ENCODE measurements at regions not wholly inside any gene's neighbourhood (a gene's known extent, or its start where the extent isn't known, plus 50 kb on each side); places are given as distances from the start of the nearest gene placed in this dataset.
"Not testable (repeated sequence)": the region's sequence is repeated elsewhere in the genome, so short reads cannot be mapped to it uniquely, and the experiment has no call there.

DNA sequence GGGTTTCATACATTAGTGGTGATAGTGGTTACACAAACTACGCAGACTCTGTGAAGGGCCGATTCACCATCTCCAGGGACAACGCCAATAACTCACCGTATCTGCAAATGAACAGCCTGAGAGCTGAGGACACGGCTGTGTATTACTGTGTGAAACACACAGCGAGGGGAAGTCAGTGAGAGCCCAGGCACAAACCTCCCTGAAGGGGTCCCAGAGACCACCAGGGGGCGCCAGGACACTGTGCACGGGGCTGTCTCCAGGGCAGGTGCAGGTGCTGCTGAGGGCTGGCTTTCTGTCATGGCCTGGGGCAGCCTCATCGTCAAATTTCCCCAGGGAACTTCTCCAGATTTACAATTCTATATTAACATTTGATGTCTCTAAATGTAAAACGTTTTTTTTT is 184.6 kb upstream of the TP53TG3C start:
- not testable (repeated sequence) for H3K27ac Mint-ChIP-seq, H3K9me3 Mint-ChIP-seq, H3K4me1 Mint-ChIP-seq, H3K27me3 Mint-ChIP-seq, H3K4me3 Mint-ChIP-seq, ATAC-seq
- DNase-seq, result peak; percentile 41 to 49

DNA sequence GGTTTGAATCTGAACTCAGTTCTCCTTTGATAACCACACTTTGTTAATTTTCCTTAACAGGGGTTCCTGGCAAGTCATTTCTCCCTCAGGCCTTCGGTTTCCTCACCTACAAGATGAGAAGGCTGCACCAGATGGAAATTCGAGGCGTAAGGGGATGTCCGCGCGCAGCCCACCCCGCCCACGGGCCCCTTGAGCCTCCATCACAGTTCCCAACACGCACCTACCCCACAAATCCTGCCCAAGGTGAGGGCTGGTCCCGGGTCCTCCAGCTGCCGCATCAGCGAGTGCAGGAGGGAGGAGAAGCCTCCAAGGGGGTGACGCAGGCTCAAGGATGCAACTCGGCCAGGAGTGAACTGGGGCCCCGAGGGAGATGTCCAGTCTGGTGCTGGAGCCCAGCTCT is 166.9 kb upstream of the TP53TG3C start:
- H3K9me3 Mint-ChIP-seq, H3K4me1 Mint-ChIP-seq, ATAC-seq, H3K27ac Mint-ChIP-seq, DNase-seq, H3K4me3 Mint-ChIP-seq, H3K27me3 Mint-ChIP-seq: not testable (repeated sequence)

DNA sequence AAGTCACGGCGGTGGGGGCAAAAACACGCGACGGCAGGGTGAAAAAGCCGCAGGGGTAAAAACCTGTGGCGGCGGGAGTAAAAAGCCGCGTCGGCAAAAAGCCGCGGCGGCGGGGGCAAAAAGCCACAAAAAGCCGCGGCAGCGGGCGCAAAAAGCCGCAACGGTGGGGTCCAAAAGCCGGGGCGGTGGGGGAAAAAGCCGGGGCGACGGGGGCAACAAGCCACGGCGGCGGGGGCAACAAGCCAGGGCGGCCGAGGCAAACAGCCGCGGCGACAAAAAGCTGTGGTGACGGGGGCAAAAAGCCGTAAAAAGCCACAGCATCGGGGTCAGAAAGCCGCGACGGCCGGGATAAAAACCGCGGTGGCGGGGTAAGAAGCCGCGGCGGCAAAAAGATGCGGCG is 166.1 kb upstream of the TP53TG3C start:
- not testable (repeated sequence) for H3K9me3 Mint-ChIP-seq, H3K27me3 Mint-ChIP-seq, H3K27ac Mint-ChIP-seq, ATAC-seq, DNase-seq, H3K4me3 Mint-ChIP-seq, H3K4me1 Mint-ChIP-seq

DNA sequence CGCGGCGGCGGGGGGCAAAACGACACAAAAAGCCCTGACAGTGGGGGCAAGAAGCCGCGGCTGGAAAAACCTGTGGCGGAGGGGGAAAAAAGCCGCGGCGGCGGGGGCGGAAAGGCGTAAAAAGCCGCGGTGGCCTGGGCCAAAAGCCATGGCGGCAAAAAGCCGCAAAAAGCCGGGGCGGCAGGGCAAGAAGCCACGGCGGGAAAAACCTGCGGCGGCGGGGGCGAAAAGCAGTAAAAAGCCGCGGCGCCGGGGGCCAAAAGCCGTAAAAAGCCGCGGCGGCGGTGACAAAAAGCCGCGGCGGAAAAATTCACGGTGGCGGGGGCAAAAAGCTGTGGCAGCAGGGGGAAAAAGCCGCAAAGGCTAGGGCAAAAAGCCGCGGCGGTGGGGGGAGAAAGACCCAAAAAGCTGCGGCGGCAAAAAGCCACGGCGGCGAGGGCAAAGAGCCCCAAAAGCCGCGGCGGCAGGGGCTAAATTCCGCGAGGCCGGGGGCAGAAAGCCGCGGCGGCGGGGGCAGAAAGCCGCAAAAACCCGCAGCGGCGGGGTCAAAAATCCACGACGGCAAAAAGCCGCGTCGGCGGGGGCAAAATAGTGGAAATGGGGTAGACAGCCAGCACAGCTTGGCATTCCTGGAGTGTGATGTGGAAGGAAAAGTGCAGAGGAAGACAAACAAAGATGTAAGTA is 165.2 kb upstream of the TP53TG3C start:
- not testable (repeated sequence) for H3K4me1 Mint-ChIP-seq, H3K27ac Mint-ChIP-seq, DNase-seq, H3K27me3 Mint-ChIP-seq, ATAC-seq, H3K9me3 Mint-ChIP-seq, H3K4me3 Mint-ChIP-seq

DNA sequence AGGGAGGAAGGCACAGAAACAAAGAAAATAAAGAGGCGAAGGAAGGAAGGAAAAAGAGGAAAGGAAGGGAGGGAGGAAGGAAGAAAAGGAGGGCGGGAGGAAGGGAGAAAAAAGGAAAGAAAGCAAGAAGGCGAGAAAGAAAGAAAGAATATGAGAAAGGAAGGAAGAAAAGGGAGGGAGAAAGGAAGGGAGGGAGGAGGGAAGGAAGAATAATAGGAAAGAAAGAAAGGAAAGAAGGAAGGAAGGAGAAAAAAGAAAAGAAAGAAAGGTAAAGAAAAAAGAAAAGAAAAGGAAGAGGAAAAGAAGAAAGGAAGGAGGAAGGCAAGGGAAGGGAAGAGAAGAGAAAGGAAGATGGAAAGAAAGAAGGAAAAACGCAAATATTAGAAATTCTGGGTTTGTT is 145.2 kb upstream of the TP53TG3C start:
- H3K27me3 Mint-ChIP-seq, H3K4me3 Mint-ChIP-seq, H3K9me3 Mint-ChIP-seq, ATAC-seq, DNase-seq, H3K4me1 Mint-ChIP-seq, H3K27ac Mint-ChIP-seq: not testable (repeated sequence)

DNA sequence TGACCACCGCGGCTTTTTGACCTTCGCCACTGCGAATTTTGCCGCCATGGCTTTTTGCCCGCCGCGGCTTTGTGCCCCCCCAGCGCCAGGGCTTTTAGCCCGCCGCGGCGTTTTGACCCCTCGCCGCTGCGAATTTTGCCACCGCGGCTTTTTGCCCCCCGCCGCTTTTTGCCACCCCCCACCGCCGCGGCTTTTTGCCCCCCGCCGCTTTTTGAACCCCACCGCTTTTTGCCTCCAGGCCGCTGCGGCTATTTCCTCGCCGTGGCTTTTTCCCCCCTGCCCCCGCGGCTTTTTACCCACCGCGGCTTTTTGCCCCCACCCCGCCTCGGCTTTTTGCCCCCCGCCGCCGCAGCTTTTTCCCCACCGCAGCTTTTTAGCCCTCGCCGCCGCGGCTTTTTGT is 134.8 kb upstream of the TP53TG3C start:
- Mint-ChIP-seq H3K4me1 (no peaks in the 10 kb centered on the region), H3K27me3 (no peaks in the 10 kb centered on the region), H3K4me3 (no peak overlapping the region), H3K27ac (no peak overlapping the region), H3K9me3 (no peaks in the 10 kb centered on the region)
- ATAC-seq, result no peak
- DNase-seq, result no peak

DNA sequence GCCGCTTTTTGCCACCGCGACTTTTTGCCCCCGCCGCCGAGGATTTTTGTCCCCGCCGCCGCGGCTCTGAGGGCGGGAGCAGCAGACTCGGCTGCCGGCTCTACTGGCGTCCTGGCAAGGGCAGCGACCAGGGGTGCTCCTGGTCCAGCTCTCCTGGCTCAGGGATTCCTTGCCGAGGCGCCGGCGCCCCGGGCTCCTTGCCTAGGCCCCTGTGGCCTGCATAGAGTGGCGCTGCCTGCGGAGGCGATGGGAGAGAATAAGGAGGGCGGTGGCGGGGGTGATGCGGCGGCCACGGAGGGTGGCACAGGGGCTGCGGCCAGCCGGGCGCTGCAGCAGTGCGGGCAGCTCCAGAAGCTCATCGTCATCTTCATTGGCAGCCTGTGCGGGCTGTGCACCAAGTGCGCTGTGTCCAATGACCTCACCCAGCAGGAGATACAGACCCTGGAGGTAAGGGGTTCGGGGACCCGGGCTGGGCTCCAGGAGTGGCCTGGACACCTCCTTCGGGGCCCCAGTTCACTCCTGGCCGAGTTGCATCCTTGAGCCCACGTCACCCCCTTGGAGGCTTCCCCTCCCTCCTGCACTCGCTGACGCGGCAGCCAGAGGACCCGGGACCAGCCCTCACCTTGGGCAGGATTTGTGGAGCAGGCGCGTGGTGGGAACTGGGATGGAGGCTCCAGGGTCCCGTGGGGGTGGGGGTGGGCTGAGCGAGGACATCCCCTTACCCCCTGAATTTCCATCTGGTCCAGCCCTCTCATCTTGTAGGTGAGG is 134.2 kb upstream of the TP53TG3C start:
- not testable (repeated sequence) for DNase-seq, H3K4me3 Mint-ChIP-seq, H3K27me3 Mint-ChIP-seq, H3K9me3 Mint-ChIP-seq, ATAC-seq, H3K27ac Mint-ChIP-seq, H3K4me1 Mint-ChIP-seq

DNA sequence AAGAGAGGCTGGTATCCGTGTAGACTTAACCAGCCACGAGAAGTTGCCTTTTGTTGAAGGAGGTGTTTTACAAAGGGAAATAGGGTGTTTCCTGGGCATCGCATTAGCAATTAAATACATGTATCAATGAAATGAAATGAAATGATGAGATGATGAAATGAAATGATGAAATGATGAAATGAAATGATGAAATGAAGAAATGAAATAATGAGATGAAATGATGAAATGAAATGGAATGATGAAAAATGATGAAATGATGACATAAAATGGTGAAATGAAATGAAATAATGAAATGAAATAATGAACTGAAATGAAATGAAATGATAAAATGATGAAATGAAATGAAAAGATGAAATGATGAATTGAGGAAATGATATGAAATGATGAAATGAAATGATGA is 131.3 kb upstream of the TP53TG3C start:
- not testable (repeated sequence) for ATAC-seq, H3K4me1 Mint-ChIP-seq, H3K27me3 Mint-ChIP-seq, DNase-seq, H3K27ac Mint-ChIP-seq, H3K9me3 Mint-ChIP-seq, H3K4me3 Mint-ChIP-seq

DNA sequence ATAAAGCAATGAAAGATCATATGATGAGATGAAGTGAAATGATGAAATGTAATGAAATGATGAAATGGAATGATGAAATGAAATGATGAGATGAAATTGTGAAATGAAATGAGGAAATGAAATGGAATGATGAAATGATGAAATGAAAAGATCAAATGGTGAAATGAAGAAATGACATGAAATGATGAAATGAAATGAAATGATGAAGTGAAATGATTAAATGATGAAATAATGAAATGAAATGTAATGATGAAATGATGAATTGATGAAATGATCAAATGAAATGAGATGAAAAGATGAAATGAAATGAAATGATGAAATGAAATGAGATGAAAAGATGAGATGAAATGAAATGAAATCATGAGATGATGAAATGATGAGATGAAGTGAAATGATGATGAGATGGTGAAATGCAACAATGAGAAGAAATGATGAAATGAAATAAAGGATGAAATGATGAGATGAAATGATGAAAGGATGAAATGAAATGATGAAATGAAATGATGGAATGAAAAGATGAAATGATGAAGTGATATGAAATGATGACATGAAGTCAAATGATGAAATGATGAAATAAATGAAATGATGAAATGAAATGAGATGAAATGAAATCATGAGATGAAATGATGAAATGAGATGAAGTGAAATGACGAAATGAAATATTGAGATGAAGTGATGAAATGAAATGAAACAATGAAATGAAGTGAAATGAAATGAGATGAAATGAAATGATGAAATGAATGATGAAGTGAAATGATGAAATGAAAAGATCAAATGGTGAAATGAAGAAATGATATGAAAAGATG is 130.5 kb upstream of the TP53TG3C start:
- H3K4me3 Mint-ChIP-seq, ATAC-seq, H3K27ac Mint-ChIP-seq, H3K9me3 Mint-ChIP-seq, H3K27me3 Mint-ChIP-seq, DNase-seq, H3K4me1 Mint-ChIP-seq: not testable (repeated sequence)

DNA sequence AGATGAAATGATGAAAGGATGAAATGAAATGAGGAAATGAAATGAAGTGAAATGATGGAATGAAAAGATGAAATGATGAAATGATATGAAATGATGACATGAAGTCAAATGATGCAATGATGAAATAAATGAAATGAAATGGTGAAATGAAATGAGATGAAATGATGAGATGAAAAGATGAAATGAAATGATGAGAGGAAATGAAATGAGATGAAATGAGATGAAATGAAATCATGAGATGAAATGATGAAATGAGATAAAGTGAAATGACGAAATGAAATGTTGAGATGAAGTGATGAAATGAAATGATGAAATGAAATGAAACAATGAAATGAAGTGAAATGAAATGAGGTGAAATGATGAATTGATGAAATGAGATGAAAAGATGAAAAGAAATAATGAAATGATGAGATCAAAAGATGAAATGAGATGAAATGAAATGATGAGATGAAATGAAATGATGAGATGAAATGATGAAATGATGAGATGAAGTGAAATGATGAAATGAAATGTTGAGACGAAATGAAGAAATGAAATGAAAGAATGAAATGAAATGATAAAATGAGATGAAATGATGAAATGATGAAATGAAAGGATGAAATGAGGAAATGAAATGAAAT is 129.5 kb upstream of the TP53TG3C start:
- not testable (repeated sequence) for H3K4me3 Mint-ChIP-seq, ATAC-seq, H3K9me3 Mint-ChIP-seq, H3K27me3 Mint-ChIP-seq, H3K27ac Mint-ChIP-seq, H3K4me1 Mint-ChIP-seq, DNase-seq
